ENCODE measurements at regions not wholly inside any gene's neighbourhood (a gene's known extent, or its start where the extent isn't known, plus 50 kb on each side); places are given as distances from the start of the nearest gene placed in this dataset.

DNA sequence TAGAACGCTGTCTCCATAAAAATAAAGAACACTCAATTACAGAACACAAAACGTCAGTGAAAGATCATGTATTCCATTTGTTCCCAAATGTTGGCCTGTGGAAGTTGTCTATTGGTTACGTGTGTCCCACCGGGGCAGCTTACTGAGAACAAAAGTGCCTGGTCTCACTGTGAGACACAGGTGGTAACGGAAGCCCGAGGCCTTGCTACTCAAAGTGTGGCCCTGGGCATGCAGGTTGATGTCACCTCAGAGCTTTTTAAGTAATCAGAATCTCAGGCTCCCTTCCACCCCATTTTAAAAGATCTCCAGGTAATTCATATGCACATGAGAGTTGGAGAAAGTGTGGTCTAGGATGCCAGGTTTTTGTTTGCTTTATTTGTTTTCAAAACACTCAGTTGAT, 422.5 kb upstream of the OPRM1 start:
- no TSS peak for BruUV-seq (replicated peaks)
- no peaks in the 10 kb centered on the region for H3K36me3 ChIP-seq (ENCODE audit: control insufficient read depth, insufficient read depth, low read length)
- WGBS (ENCODE audit: insufficient coverage, low coverage, missing lambda C conversion rate): 0% methylated on average over 6 of the region's 6 CpGs
- no peak for ATAC-seq
- no peak for DNase-seq (ENCODE audit: extremely low read depth in 1 of 4, low spot score in 3 of 4)
- no peaks in the 10 kb centered on the region for H4K20me1 ChIP-seq (replicated peaks; ENCODE audit: control insufficient read depth, insufficient read depth, low read length)
- H3K9me1 ChIP-seq (ENCODE audit: control insufficient read depth, insufficient read depth, low read length): no peaks in the 10 kb centered on the region
- CTCF ChIA-PET (ENCODE audit: low intra/inter-chr PET ratio): no interaction called here
- no peak overlapping the region for H2AFZ ChIP-seq (ENCODE audit: low read depth, low read length)
- no peaks in the 10 kb centered on the region for H3K9me3 ChIP-seq (replicated peaks; ENCODE audit: control insufficient read depth, insufficient read depth, low read depth, low read length)
- no peak overlapping the region for H3K27ac ChIP-seq (ENCODE audit: extremely low read depth, low read depth, low read length)
- POLR2A ChIA-PET: no interaction called here
- in situ Hi-C loops (cut with MboI): no loop called here
- intact Hi-C loops (cut with micrococcal nuclease): no loop called here
- H3K79me2 ChIP-seq (ENCODE audit: control insufficient read depth, insufficient read depth, low read length): no peaks in the 10 kb centered on the region
- no peak for FAIRE-seq
- H3K4me1 ChIP-seq (replicated peaks in 1 of 2; ENCODE audit: control insufficient read depth in 2 of 2, insufficient read depth in 2 of 2, low read length in 2 of 2): no peaks in the 10 kb centered on the region
- no peak overlapping the region for H3K9ac ChIP-seq (ENCODE audit: insufficient read depth in 1 of 2, low read depth in 2 of 2, low read length in 2 of 2)
- H3K4me2 ChIP-seq (ENCODE audit: insufficient read depth, low read length): no peak overlapping the region
- H3K4me3 ChIP-seq: no peak overlapping the region
- no peaks in the 10 kb centered on the region for H3K27me3 ChIP-seq (ENCODE audit: control insufficient read depth in 2 of 2, insufficient read depth in 2 of 2, low read length in 2 of 2)
- TF ChIP-seq E2F3 (CRISPR knock-in tag; IDR thresholded peaks at IDR 0.05) (no peak), ETV1 (tag; conservative IDR thresholded peaks at IDR 0.05; ENCODE audit: low read depth) (no peak), CHCHD3 (CRISPR knock-in tag; IDR thresholded peaks at IDR 0.05) (no peak), CBX3 (IDR thresholded peaks at IDR 0.05; ENCODE audit: borderline replicate concordance in 1 of 2, low read length in 2 of 2) (no peak), SP1 (CRISPR knock-in tag; IDR thresholded peaks at IDR 0.05) (no peak), ZKSCAN3 (CRISPR knock-in tag; IDR thresholded peaks at IDR 0.05) (no peak)
- TF ChIP-seq, protein P1, sequence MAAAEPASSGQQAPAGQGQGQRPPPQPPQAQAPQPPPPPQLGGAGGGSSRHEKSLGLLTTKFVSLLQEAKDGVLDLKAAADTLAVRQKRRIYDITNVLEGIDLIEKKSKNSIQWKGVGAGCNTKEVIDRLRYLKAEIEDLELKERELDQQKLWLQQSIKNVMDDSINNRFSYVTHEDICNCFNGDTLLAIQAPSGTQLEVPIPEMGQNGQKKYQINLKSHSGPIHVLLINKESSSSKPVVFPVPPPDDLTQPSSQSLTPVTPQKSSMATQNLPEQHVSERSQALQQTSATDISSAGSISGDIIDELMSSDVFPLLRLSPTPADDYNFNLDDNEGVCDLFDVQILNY (CRISPR knock-in tag; IDR thresholded peaks at IDR 0.05): no peak
- TF ChIP-seq, protein P2, sequence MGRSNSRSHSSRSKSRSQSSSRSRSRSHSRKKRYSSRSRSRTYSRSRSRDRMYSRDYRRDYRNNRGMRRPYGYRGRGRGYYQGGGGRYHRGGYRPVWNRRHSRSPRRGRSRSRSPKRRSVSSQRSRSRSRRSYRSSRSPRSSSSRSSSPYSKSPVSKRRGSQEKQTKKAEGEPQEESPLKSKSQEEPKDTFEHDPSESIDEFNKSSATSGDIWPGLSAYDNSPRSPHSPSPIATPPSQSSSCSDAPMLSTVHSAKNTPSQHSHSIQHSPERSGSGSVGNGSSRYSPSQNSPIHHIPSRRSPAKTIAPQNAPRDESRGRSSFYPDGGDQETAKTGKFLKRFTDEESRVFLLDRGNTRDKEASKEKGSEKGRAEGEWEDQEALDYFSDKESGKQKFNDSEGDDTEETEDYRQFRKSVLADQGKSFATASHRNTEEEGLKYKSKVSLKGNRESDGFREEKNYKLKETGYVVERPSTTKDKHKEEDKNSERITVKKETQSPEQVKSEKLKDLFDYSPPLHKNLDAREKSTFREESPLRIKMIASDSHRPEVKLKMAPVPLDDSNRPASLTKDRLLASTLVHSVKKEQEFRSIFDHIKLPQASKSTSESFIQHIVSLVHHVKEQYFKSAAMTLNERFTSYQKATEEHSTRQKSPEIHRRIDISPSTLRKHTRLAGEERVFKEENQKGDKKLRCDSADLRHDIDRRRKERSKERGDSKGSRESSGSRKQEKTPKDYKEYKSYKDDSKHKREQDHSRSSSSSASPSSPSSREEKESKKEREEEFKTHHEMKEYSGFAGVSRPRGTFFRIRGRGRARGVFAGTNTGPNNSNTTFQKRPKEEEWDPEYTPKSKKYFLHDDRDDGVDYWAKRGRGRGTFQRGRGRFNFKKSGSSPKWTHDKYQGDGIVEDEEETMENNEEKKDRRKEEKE (IDR thresholded peaks at IDR 0.05; ENCODE audit: borderline replicate concordance in 1 of 2, control insufficient read depth in 1 of 2, low read depth in 2 of 2, low read length in 1 of 2): no peak
- TF ChIP-seq, protein P3, sequence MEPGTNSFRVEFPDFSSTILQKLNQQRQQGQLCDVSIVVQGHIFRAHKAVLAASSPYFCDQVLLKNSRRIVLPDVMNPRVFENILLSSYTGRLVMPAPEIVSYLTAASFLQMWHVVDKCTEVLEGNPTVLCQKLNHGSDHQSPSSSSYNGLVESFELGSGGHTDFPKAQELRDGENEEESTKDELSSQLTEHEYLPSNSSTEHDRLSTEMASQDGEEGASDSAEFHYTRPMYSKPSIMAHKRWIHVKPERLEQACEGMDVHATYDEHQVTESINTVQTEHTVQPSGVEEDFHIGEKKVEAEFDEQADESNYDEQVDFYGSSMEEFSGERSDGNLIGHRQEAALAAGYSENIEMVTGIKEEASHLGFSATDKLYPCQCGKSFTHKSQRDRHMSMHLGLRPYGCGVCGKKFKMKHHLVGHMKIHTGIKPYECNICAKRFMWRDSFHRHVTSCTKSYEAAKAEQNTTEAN (CRISPR knock-in tag; IDR thresholded peaks at IDR 0.05): no peak
